ENCODE measurements at regions not wholly inside any gene's neighbourhood (a gene's known extent, or its start where the extent isn't known, plus 50 kb on each side); places are given as distances from the start of the nearest gene placed in this dataset.

- no peak for DNase-seq (ENCODE audit: low read depth, low spot score)
Measured at GRCh38 chr13:22126433-22127021, 455.7 kb downstream of the FGF9 start.

DNA sequence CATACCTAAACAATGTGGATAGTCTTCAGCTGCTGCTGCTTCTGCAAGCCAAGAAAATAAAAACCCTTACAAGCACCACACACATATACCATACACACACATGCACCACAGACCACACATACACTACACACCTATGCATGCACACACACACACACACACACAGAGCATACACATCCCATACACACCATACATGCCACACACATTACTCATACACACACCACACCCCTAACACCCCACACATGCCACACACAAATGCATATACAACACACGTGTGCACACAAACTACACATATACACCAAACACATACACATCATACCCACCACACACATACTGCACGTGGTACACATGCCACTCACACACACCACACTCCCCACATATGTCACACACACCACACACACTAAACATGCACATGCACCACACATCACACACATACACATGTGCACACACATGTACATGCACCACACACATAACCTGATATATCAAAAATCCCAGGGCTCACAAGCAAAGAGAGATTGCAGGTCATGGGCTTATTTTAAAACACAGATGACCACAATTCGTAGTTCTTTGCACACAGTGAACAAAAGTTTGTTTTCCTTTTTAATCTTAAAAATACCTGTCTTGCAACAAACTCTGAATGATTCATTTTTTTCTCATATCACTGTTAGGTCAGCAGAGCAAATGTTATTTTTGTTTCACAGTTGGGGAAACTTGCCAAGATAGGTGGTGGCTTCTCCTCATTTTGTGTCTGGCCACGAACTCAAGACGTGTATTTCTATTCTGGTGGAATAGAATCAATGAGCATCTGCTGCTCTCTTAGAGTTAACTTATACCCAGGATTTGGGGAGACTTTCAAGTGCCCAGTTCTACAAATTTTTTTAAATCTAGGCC lies 456.6 kb downstream of the FGF9 start:
- no peak for DNase-seq (ENCODE audit: low read depth, low spot score)

- no peak for DNase-seq (ENCODE audit: low read depth, low spot score)
Measured at GRCh38 chr13:22128441-22129408, 457.9 kb downstream of the FGF9 start.

GRCh38 chr13:22130254-22130653 lies 459.4 kb downstream of the FGF9 start:
- no peak for DNase-seq (ENCODE audit: low read depth, low spot score)

- DNase-seq (ENCODE audit: low read depth, low spot score): no peak
Measured at GRCh38 chr13:22134261-22134660, 463.4 kb downstream of the FGF9 start.

DNA sequence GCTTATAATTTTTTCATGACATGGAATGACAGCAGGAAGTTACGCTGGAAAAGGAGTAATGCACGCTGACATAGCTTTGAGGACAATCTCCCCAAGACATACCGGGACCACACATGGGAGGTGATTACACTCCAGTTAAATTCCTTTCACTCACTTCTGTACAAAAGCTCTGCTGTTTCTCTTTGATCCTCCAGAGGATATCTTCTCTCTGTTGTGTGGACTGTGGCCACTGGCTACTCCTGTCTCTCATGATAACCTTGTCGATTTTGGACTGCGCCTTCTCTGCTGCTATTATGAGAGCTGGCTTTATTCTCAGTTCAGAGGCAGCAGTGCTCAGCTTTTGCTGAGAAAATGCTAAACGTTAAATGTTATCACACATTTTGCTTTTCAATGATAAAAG lies 464.6 kb downstream of the FGF9 start:
- no peak for DNase-seq (ENCODE audit: low read depth, low spot score)

DNA sequence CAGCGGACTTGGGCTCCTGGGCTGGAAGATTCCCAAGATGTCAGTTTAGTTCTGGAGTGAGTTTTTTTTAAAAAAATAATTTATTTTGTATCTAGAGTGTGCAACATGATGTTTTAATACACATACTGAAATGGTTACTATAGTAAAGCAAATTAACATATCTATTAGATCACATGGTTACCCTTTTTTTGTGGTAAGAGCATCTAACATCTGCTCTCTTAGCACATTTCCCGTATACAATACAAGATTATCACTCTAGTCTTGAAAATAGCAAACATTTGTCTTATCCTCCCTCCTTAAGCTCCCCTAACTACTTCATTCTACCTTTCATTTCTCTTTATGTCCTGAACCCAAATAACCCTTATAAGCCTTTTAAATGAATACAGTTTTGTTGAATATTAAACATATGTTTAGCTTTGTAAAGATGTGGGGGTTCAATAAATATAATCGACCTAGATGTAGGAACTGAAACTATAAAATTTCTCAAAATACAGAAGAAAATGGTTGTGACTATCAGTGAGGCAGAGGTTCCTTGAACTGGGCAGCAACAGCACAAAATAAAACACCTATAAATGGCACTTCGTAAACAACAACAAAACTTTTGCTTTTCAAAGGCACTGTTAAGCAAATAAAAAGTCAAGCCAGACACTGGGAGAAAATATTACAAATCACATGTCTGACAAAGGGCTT lies 466.6 kb downstream of the FGF9 start:
- DNase-seq (ENCODE audit: low read depth, low spot score): no peak

DNA sequence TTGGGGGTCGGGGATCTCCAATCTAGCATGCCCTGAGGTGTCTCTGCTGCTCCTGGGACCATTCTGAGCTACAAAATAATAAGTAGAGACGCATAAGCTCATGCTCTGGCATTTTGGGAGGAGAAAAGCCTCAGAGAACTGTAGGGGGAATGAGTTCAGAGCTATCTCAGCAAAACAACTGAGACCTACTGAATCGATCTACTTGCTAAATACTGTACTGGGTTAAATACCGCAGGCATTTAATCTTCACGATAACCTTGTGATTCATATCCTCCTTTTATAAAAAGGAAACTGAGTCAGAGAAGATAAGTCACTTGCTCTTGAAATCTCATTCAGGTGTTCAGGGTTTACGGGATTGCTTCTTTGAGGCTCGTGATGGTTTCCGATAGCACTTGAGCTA lies 468.1 kb downstream of the FGF9 start:
- no peak for DNase-seq (ENCODE audit: low read depth, low spot score)

DNA sequence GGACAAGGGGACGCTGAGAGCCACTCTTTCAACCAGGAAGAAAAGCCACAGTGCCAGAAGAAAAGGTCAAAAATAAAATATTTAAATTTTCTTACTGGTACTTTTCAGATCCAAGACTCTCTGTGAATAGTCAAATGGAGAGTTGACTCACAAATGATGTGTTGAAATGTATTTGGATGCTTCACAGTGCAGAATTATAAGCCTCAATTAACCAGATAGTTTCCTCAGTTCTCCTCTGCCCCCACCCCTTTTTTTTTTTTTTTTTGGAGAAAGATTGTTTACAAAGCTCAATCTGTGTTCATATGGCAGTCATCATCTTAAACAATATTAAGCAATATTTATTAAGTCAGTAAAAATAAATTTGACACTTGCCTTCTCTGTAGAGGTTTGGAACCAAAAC lies 470.8 kb downstream of the FGF9 start:
- DNase-seq (ENCODE audit: low read depth, low spot score): no peak

- DNase-seq (ENCODE audit: low read depth, low spot score): no peak
Measured at GRCh38 chr13:22143671-22144070, 472.8 kb downstream of the FGF9 start.

- no peak for DNase-seq (ENCODE audit: low read depth, low spot score)
Measured at GRCh38 chr13:22144806-22145205, 473.9 kb downstream of the FGF9 start.

DNA sequence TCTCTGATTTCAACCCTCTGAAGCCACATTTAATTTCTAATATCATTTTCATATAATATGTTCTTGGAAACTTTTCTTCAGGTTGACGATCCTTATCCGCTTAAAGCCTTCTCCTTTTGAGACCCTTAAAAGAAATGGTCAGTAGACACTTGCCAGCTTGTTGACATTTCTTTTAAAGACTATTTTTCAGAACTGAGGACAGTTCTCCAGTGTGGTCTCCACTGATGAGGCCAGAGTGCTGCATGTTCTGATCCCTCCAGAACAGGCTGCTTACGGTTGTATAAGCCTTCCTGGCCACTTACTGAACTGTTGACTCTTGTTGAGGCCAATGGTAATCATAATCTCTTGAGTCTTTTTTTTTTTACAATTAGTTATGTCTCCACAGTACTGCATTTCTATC lies 477.3 kb downstream of the FGF9 start:
- DNase-seq (ENCODE audit: low read depth, low spot score): no peak

DNA sequence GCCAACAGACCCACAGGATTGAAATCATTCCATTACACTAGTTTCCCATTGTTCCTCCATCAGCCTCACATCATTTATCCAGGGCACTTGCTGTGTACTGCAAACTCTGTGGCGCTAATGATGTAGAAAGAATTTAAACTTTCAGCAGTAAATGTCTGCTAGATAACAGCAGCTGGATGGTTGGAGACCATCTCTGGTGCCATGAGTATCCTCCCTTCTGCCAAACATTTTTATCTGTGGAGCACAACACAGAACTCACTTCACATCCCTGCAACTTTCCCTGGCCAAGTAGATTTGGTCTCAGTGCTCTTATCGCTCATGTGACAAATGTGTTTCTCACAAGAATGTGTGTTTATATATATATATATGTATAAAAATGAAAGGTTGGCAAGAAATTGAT lies 481.9 kb downstream of the FGF9 start:
- DNase-seq (ENCODE audit: low read depth, low spot score): no peak

DNA sequence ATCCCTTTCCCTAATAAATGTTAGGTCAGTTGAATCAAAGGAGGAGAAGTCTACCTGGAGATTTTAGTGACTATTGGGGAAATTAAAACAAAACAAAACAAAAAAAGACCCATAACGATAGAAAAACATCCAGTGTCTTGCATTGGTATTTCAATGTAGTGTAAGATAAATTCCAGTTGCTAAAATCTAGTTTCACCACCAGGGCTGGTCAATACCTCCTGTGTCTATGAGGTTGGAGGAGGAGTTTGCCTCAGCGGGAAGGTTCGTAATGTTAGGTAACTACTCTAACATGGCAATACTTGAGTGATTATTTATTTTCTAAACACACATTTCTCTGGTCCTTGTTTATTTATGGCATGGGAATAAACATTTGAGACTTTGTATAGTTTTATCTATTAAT lies 483.2 kb downstream of the FGF9 start:
- DNase-seq (ENCODE audit: low read depth, low spot score): no peak

GRCh38 chr13:22161871-22162270 lies 491.0 kb downstream of the FGF9 start:
- DNase-seq (ENCODE audit: low read depth, low spot score): no peak

DNA sequence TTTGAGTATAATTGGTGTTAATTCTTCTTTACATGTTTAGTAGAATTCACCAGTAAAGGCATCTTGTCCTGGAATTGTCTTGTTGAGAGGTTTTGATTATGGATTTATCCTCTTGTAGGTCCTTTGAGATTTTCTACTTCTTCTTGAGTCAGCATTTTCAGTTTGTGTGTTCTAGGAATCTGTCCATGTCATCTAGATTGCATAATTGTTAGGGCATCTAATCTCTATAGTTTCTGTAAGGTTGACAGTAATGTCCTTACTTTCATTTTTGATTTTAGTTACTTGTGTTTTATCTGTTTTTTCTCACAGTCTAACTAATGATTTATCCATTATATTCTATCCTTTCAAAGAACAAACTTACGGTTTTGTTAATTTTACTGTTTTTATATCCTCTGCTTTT lies 492.0 kb downstream of the FGF9 start:
- DNase-seq (ENCODE audit: low read depth, low spot score): no peak

- no peak for DNase-seq (ENCODE audit: low read depth, low spot score)
Measured at GRCh38 chr13:22168437-22169190, 497.7 kb downstream of the FGF9 start.

GRCh38 chr13:22169473-22169872 lies 498.6 kb downstream of the FGF9 start:
- no peak for DNase-seq (ENCODE audit: low read depth, low spot score)

GRCh38 chr13:22173610-22174009 lies 502.7 kb downstream of the FGF9 start:
- no peak for DNase-seq (ENCODE audit: low read depth, low spot score)

GRCh38 chr13:22175241-22175640 lies 504.4 kb downstream of the FGF9 start:
- DNase-seq (ENCODE audit: low read depth, low spot score): no peak

DNA sequence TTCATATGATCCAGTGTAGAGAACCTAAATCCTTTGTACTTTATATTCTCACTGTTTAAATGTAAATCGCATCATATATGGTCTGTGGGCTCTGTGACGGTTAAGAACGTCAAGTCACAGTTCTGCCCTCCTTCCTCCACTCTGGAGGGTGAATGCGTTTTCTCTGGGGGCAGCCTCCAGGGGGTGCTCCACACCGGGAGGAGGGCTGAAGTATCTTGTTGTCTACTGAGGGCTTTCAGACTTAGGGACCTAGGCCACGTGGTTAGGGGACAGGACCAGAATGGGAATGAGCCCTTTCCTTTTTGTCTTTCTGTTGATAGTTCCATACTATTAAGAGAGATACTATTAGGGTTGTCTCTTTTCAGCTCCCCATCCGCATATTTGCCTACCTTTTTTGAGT lies 504.9 kb downstream of the FGF9 start:
- no peak for DNase-seq (ENCODE audit: low read depth, low spot score)
